Smooth muscle cell (in vitro differentiated cells): ENCODE measurements at regions not wholly inside any gene's neighbourhood (a gene's known extent, or its start where the extent isn't known, plus 50 kb on each side); places are given as distances from the start of the nearest gene placed in this dataset.

Source experiments
- DNase-seq: peaks from one replicate; lab custom pipeline; 2025; ENCODE audit not compliant: unreplicated experiment; lab: John Stamatoyannopoulos, UW
- H2AFZ ChIP-seq: fragments of 200-600 bp; sonication (generic); 2 replicates; pipeline ENCODE4 v1.6.0; 2016; ENCODE audit warnings: antibody characterized with exemption, low read depth, mild to moderate bottlenecking
- H3F3A ChIP-seq: fragments of 200-600 bp; sonication (generic); 2 replicates; pipeline ENCODE4 v1.6.0; 2017; ENCODE audit warnings: antibody characterized with exemption, low read depth
- H3K27ac ChIP-seq: fragments of 200-600 bp; sonication (generic); 2 replicates; pipeline ENCODE4 v1.5.1; 2016; ENCODE audit warnings: low read depth, mild to moderate bottlenecking
- H3K27me3 ChIP-seq: fragments of 200-600 bp; sonication (generic); 2 replicates; pipeline ENCODE4 v1.6.1; 2016; ENCODE audit warnings: low read depth, mild to moderate bottlenecking
- H3K36me3 ChIP-seq: fragments of 200-600 bp; sonication (generic); 2 replicates; pipeline ENCODE4 v1.5.1; 2016; ENCODE audit warnings: low read depth
- H3K4me1 ChIP-seq: fragments of 200-600 bp; sonication (generic); 2 replicates; pipeline ENCODE4 v1.5.1; 2016; ENCODE audit warnings: low read depth
- H3K4me2 ChIP-seq: fragments of 200-600 bp; sonication (generic); 2 replicates; pipeline ENCODE4 v1.6.0; 2016; ENCODE audit warnings: mild to moderate bottlenecking
- H3K4me3 ChIP-seq: fragments of 200-600 bp; sonication (generic); 2 replicates; pipeline ENCODE4 v1.5.1; 2016; ENCODE audit warnings: mild to moderate bottlenecking
- H3K79me2 ChIP-seq: fragments of 200-600 bp; sonication (generic); 2 replicates; pipeline ENCODE4 v1.6.0; 2016; ENCODE audit warnings: low read depth, mild to moderate bottlenecking
- H3K9ac ChIP-seq: fragments of 200-600 bp; sonication (generic); 2 replicates; pipeline ENCODE4 v1.6.0; 2016; ENCODE audit warnings: low read depth
- H3K9me3 ChIP-seq: fragments of 200-600 bp; sonication (generic); replicated peaks from 2 replicates; pipeline ENCODE4 v1.5.1; 2016; ENCODE audit warnings: low read depth
- H4K20me1 ChIP-seq: fragments of 200-600 bp; sonication (generic); 2 replicates; pipeline ENCODE4 v1.6.0; 2016; ENCODE audit warnings: low read depth
- WGBS: methylation state at CpG from one replicate; pipeline ENCODE4 v1.1.7; 2016; ENCODE audit warnings: low lambda C conversion rate; 5-methylcytosine and 5-hydroxymethylcytosine counted together
- TF ChIP-seq, protein P1 (sequence below): fragments of 200-600 bp; sonication (generic); IDR thresholded peaks from 2 replicates; pipeline ENCODE4 v1.5.1; 2017; ENCODE audit warnings: borderline replicate concordance, mild to moderate bottlenecking, antibody characterized with exemption; ENCODE audit not compliant: insufficient read depth, poor library complexity, severe bottlenecking

DNA sequence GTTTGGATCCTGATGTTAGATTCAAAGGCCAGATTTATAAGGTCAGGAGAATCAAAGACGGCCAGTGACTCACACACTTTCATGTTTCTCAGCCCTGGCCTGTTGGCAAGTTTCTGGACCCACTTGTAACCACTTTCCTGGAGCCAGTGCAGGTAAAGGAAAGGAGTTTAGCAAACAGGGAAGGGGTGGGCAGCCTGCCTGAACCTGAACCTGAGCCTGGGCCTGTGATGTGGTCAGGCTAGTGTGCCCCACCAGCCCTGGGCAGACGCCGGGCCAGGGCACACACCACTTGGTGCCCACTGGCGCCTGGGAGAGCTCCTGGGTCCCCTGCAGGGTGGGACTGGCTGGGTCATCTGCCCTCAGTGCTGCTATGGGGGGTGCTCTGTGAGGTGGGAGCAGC lies 100.5 kb upstream of the SPRED2 start:
- Histone ChIP-seq H3K4me2 (no peak overlapping the region), H3K79me2 (no peaks in the 10 kb centered on the region), H3K9me3 (no peaks in the 10 kb centered on the region), H4K20me1 (no peaks in the 10 kb centered on the region), H2AFZ (no peak overlapping the region), H3F3A (no peaks in the 10 kb centered on the region), H3K4me3 (no peak overlapping the region), H3K27me3 (no peaks in the 10 kb centered on the region), H3K9ac (no peak overlapping the region), H3K27ac (no peak overlapping the region), H3K36me3 (no peaks in the 10 kb centered on the region), H3K4me1 (no peaks in the 10 kb centered on the region)
- TF ChIP-seq, protein P1, sequence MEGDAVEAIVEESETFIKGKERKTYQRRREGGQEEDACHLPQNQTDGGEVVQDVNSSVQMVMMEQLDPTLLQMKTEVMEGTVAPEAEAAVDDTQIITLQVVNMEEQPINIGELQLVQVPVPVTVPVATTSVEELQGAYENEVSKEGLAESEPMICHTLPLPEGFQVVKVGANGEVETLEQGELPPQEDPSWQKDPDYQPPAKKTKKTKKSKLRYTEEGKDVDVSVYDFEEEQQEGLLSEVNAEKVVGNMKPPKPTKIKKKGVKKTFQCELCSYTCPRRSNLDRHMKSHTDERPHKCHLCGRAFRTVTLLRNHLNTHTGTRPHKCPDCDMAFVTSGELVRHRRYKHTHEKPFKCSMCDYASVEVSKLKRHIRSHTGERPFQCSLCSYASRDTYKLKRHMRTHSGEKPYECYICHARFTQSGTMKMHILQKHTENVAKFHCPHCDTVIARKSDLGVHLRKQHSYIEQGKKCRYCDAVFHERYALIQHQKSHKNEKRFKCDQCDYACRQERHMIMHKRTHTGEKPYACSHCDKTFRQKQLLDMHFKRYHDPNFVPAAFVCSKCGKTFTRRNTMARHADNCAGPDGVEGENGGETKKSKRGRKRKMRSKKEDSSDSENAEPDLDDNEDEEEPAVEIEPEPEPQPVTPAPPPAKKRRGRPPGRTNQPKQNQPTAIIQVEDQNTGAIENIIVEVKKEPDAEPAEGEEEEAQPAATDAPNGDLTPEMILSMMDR, result no peak
- 86% methylated on average over 4 of the region's 4 CpGs for WGBS
- no peak for DNase-seq

DNA sequence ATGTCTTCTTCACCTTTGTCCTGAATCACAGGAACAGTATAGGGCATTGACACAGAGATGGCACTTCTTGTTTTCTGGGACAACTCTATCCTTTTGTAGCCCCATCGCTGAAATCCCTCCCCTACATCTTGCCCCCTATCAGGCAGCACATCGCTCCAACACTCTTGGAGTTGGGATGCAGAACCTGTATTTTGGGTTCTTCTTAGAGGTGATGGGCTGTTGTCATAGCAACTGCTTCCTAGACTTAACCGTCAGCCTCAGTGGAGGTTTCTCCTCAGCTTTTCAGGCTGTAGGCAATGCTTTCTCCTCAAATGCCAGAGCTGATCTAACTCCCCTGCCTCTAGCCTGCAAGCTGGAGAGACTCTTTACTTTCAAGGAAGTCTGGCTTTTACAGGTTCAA lies 99.9 kb upstream of the SPRED2 start:
- no peak overlapping the region for H3K4me3 ChIP-seq
- no peak overlapping the region for H3K9ac ChIP-seq
- H3K9me3 ChIP-seq, result no peaks in the 10 kb centered on the region
- no peaks in the 10 kb centered on the region for H3F3A ChIP-seq
- no peaks in the 10 kb centered on the region for H4K20me1 ChIP-seq
- no peak overlapping the region for H3K4me2 ChIP-seq
- no peak for DNase-seq
- TF ChIP-seq, protein P1, result no peak
- WGBS, result 93% methylated on average over 3 of the region's 3 CpGs
- no peak overlapping the region for H3K27ac ChIP-seq
- H2AFZ ChIP-seq, result no peak overlapping the region
- H3K4me1 ChIP-seq, result no peaks in the 10 kb centered on the region
- H3K79me2 ChIP-seq, result no peaks in the 10 kb centered on the region
- no peaks in the 10 kb centered on the region for H3K36me3 ChIP-seq
- no peaks in the 10 kb centered on the region for H3K27me3 ChIP-seq

DNA sequence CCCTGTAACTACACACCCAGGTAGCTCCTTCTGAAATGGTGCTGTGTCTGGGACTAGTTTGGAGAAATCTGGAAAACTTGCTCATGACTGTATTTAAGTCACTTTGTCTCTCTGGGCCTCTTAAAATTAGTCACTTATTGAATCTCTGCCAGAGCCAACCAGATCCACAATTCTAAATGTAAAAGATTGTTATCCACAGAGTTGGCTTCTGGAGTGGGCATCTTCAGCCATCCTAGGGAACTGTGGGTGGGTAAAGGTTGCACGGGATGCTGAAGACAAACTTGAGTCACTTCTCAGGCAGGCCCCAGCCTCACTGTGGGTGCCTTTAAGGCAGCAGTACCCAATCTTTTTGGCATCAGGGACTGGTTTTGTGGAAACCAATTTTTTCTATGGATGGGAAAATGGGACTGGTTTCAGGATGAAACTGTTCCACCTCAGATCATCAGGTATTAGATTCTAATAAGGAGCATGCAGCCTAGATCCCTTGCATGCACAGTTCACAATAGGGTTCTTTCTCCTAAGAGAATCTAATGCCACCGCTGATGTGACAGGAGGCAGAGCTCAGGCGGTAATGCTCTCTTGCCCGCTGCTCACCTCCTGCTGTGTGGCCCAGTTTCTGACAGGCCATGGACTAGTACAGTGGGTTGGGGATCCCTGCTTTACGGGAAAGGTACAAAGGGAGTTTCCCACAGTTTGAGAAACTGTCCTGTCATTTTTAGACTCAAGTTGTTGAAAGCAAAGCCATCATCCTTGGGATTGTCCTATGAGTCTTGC lies 98.3 kb upstream of the SPRED2 start:
- Histone ChIP-seq H2AFZ (no peak overlapping the region), H3F3A (no peaks in the 10 kb centered on the region), H3K36me3 (no peaks in the 10 kb centered on the region), H3K9ac (no peak overlapping the region), H3K79me2 (no peaks in the 10 kb centered on the region), H4K20me1 (no peaks in the 10 kb centered on the region), H3K4me1 (no peaks in the 10 kb centered on the region), H3K9me3 (no peaks in the 10 kb centered on the region), H3K4me2 (no peak overlapping the region), H3K27me3 (no peaks in the 10 kb centered on the region), H3K4me3 (no peak overlapping the region), H3K27ac (no peak overlapping the region)
- TF ChIP-seq, protein P1, result no peak
- WGBS, result 84% methylated on average over 5 of the region's 5 CpGs
- DNase-seq, result no peak

DNA sequence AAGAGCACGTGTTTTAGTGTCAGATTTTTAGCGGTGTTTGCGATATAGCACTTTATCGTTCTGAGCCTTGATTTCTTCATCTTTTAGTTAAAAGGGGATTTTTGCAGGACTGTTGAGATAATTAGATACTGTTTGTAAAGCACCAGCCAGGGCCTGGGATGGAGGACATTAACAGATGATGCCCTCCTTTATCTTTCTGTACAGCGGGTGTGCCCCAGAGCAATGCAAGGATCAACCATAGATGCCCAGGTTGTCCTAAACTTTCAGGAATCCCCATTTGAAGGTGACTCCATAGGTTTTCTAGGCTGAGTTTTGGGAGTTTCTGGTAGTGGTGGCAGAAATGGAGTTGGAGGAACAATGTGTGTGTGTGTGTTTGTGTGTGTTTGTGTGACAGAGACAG lies 97.0 kb upstream of the SPRED2 start:
- Histone ChIP-seq H3K79me2 (no peaks in the 10 kb centered on the region), H3K4me1 (no peaks in the 10 kb centered on the region), H3K4me2 (no peak overlapping the region), H3K4me3 (no peak overlapping the region), H3K27me3 (no peaks in the 10 kb centered on the region), H3F3A (no peaks in the 10 kb centered on the region), H3K9me3 (no peaks in the 10 kb centered on the region), H4K20me1 (no peaks in the 10 kb centered on the region), H3K27ac (no peak overlapping the region), H2AFZ (no peak overlapping the region), H3K36me3 (no peaks in the 10 kb centered on the region), H3K9ac (no peak overlapping the region)
- TF ChIP-seq, protein P1, result no peak
- 92% methylated on average over 5 of the region's 5 CpGs for WGBS
- no peak for DNase-seq
